KBM-7 (cell line): ENCODE measurements at regions not wholly inside any gene's neighbourhood (a gene's known extent, or its start where the extent isn't known, plus 50 kb on each side); places are given as distances from the start of the nearest gene placed in this dataset.

Source experiments
- DNase-seq: peaks from one replicate; pipeline ENCODE4 v3.0.0-alpha.2; 2015
- in situ Hi-C: fragments of 300-500 bp; cut with MboI; formaldehyde crosslinking; loops from 2 replicates; pipeline ENCODE4 v1.14.3; 2020; ENCODE audit warnings: low sequenced_read_pairs, low pct_unique_long_range_greater_than_20kb, mixed read lengths

- no peak for DNase-seq
- in situ Hi-C loops = no loop called here
Measured at GRCh38 chr1:38270849-38271633, 224.4 kb upstream of the POU3F1 start.

GRCh38 chr1:38269923-38270848 lies 223.6 kb upstream of the POU3F1 start:
- no peak for DNase-seq
- in situ Hi-C loops = no loop called here

DNA sequence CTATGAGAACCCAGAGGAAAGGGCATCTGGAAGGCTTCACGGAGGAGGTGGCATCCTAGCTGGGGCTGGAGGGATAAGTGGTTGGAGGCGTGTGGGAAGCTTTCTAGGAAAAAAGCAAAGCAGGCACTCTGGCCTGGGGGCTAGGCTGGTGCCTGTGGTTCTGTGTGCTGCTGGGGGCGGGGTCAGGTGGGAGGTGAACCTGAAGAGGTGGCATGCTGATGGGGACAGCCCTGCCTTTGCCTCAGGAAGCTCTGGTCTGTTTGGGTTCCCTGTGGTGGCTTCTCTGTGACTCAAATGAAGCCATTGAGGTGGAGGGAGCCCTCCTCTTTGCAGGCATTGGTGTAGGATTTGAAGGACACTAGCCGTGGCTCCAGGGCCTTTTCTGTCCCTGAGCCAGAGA lies 221.6 kb upstream of the POU3F1 start:
- in situ Hi-C loops = no loop called here
- no peak for DNase-seq

- no peak for DNase-seq
- in situ Hi-C loops = no loop called here
Measured at GRCh38 chr1:38267037-38268036, 220.7 kb upstream of the POU3F1 start.

- in situ Hi-C loops = no loop called here
- no peak for DNase-seq
Measured at GRCh38 chr1:38266197-38266520, 219.6 kb upstream of the POU3F1 start.

DNA sequence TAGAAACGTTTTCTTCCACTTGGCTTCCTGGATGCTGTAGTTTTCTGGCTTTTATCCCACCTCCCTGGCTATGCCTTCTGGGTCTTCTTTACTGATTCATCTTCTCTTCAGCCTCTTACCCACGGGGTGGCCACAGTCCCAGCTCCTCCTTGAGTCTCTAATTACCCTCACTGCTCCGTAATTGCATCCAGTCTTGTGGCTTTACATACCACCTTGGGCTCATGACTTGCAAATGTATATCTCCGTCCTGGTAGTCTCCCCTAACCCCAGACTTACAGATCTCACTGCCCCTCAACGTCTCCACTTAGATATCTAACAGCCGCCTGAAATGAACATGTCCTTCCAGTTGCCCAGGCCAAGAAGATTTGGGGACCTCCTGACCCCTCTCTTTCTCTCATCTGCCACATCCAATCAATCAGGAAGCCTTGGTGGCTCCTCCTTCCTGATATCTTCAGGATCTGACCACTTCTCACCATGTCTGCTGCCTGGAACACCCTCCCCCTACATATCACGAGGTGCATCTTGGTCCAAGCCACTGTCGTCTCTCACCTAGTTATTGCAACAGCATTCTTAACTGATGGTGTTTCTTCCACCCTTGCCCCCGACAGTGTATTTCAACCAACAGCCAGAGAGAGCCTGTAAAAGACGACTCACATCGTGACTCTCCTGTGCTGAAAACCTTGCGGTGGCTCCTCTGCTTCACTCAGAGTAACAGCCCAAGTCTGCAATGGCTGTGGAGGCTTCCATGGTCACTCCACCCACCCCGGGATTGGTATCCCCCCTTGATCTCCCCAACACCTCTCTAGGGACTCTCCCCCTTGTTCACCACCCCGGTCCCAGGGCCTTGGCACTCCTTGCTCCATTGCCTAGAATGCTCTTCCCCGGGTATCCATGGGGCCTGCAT lies 219.0 kb upstream of the POU3F1 start:
- in situ Hi-C loops = no loop called here
- DNase-seq = no peak

DNA sequence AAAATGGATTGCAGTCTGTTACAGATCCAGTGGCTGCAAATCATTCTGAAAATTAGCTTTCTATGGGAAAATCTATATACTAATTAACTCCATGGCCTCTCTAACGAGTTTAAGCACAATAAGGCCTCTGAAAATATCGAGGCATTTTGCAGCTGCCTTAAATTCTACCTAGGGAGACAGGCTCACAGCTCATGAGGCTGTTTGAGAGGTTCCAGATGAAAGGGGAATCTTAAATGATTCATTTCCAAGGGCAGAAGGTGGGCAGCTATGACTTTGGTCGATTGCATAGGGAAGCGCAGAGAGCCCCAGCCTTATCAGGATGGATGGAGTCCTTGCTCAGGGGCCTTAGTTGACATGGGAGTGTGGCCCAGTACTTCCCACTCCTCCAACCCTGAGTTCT lies 216.8 kb upstream of the POU3F1 start:
- DNase-seq = no peak
- in situ Hi-C loops = no loop called here

DNA sequence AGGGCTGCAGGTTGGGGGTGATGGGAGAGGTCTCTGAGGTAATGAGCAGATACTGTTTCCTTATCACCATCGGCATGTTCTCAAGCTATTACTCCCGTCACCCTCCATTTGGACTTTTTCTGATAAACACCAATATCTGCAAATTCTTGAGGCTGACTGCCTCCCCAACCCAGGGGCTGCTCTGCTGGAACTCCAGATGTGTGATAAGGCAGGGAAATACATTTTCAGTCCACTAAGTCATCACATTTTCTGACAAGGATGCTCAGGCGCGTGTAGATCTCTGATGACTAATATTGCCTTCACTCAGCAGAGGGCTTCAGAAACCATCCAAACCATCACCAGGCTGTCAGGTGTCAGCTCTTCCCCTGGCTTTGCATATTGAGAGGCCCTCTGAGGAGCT lies 215.0 kb upstream of the POU3F1 start:
- no peak for DNase-seq
- in situ Hi-C loops = no loop called here

DNA sequence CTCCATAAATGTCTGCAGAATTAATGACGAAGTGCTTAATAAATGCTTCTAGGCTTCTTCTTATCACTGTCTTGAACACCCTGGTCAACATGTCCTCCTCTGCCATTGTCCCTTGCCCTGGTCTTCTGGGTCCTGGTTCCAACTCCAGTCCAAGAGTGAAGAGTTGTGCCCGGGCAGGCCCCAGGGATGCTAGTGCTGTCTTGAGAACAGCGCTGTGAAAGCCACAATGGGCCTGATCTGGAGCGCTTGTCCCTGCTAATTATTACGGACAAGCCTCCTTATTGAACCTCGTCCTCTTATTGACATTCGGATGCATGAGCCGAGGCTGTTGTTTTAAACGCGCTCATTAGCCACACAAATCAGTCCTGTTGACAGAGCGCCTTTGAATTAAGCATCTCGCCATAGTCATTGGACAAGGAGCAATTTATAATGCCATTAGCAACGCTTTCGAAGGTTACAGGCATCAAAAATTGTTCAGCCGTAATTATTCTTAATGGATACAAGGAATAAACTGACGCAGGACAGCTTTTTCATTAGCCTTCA lies 211.6 kb upstream of the POU3F1 start:
- DNase-seq = no peak

GRCh38 chr1:38257374-38257773 lies 210.8 kb upstream of the POU3F1 start:
- in situ Hi-C loops = no loop called here
- DNase-seq = no peak

More for the DNA sequence above, 211.6 kb upstream of the POU3F1 start:
- in situ Hi-C loops = no loop called here

DNA sequence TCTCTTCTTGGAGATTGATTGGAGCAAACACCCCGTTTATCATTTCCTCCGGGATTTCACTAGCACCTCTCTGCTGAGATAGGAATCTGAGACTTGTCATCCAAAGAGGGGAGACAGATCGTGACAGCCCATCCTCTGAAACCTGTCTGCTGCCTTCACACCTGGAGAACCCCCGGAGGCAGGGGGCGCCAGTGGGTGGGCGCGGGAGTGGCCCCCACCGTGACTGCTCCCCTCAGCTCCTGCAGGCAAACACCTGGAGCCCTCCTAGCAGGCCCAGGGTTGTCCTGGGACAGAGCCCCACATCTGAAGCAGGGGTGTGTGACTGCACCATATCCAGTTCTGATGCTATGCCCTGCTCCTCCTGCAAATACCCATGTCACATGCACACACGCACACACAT lies 209.5 kb upstream of the POU3F1 start:
- in situ Hi-C loops = no loop called here
- DNase-seq = no peak

- in situ Hi-C loops = no loop called here
- no peak for DNase-seq
Measured at GRCh38 chr1:38253314-38253713, 206.7 kb upstream of the POU3F1 start.

- in situ Hi-C loops = no loop called here
Measured at GRCh38 chr1:38250356-38250755, 203.8 kb upstream of the POU3F1 start.

GRCh38 chr1:38249001-38249400 lies 202.4 kb upstream of the POU3F1 start:
- in situ Hi-C loops = no loop called here
- DNase-seq = no peak

More at GRCh38 chr1:38250356-38250755, 203.8 kb upstream of the POU3F1 start:
- no peak for DNase-seq

DNA sequence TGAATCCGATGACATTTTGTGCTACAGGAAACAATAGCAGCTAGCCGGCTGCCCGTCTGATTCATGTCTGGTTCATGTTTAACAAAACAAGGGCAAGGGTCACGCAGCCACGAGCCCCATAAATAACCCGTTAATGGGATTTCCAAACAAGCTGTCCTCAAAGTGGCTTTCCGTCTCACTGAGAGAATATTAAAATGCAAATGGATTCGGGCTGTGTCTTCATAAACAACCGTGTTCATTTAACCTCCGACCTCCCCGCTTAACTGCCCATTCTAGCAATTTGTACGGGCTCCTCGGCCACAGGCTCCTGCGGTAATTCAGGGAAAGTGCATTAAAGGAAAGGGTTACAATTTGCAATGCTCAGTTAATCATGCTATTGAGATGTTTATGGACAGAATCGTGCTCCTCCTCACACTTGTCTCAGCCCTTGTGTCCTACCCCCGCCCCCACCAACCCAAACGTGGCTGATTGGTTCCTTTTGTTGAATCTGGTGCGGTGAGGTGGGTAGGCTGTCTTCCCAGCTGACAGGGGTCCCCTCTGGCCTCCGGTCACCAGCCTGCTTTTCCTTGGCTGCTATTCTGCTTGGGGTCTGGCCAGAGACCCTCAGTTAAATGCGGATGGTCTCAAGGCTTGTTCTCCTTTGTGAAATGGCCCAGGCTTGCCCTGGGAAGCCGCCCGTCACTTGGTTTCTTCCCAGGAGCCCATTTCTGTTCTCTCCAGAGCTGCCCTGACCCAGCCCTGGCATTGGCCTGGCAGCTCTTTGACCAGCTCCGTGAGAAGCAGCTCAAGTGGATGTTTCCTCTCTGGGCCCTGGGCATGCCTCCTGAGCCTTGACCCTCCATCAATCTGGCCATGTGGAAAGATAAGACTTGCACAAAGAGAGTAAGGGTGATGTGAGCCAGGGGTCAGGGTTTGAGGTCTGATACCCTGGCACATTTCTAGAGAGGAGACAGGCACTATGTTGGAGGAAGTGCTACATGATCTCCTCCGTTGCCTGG lies 200.7 kb upstream of the POU3F1 start:
- DNase-seq = no peak
- in situ Hi-C loops = no loop called here

DNA sequence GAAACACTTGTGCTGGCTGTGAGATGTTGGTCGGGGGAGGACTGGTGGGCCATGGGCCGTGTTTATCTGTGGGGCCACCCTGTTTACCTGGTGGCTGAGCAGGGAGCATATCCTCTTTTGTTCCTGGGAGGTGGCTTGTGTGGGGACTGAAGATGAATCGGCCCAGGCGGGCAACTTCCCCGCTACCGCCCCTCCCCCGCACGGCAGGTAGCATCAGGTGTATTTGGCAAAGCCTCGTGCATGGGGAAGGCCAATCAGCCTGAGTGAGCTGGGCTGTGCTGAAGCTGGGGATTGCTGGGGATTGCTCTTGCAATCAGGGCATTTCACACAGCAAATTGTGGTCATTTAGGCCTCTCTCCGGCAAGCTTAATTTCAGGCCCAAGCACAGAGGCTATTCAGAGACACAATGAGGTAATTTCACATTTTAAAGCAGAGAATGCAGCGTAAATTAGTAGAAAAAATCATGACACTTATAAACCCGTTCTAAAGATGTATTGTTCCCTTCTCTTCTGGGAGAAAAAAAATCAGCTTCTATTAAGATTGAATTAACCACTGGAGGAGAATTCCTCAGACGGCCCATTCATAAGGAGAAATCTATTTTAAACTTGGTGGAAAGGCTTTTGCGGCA lies 197.7 kb upstream of the POU3F1 start:
- no peak for DNase-seq
- in situ Hi-C loops = no loop called here

GRCh38 chr1:38243106-38243505 lies 196.5 kb upstream of the POU3F1 start:
- in situ Hi-C loops = no loop called here
- DNase-seq = no peak
